ENCODE measurements at regions not wholly inside any gene's neighbourhood (a gene's known extent, or its start where the extent isn't known, plus 50 kb on each side); places are given as distances from the start of the nearest gene placed in this dataset.

DNA sequence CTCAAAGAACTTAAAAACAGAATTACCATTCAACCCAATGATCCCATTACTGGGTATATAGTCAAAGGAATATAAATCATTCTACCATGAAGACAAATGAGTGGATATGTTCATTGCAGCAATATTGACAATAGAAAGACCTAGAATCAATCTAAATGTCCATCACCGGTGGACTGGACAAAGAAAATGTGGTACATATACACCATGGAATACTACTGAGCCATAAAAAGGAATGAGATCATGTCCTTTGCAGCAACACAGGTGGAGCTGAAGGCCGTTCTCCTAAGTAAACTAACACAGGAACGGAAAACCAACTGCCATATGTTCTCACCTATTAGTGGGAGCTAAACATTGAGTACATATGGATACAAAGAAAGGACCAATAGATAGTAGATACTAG lies 576.7 kb upstream of the CITED2 start:
- DNase-seq: no peak

DNA sequence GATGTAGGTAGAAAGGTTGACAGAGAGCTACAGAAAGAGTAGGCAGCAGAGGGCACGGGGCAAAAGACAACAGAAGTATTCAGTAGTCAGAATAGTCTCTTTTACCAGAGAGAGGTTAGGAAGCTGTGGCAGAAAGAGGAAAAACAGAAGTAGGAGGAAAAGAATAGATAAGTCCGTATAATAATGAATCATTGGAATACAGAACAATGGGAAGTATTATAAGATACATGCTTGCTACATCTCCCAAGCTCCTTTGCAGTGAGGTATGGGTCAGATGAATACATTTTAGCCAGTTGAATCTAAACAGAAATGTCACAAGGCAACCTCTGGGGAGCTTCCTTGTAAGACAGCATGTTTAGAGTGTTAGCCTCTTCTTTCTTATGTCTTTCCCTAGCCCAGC lies 570.5 kb upstream of the CITED2 start:
- DNase-seq: no peak

DNA sequence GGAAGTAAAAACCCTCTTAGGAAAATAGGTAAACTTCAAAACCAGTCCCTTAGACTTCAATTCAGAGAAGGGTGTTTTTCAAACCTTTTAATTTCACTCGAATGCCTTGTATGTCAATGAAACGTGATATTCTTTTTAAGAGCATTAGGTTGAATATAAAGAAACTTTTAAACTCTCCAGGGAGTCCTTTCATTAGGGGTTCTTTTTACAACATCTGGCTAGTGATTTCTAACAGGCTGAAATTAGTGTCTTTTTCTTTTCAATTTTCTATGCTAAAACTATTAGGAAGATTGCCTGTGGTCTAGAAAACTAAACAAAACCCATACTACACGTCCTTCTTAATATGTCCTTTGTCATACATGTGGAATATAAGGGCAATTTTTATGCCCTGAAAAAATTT lies 569.7 kb upstream of the CITED2 start:
- DNase-seq: no peak

DNA sequence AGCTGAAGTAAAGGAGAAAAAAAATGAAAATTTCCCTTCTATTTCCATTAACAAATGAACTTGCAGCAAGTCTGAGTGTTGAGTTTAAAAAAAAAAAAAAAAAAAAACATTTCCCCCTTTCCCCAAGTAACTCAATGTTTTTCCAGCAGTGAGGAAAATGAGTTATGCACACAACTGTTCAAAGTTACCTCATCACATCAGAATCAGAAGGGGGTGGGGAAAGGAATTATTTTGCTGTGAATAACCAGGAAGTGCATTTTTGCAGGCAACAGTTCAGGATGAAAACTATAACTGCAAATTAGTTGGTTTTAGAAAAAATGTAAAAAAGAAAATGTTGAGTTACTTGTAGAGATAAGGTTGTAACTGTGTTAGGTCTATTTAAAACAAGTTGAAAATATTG lies 568.9 kb upstream of the CITED2 start:
- DNase-seq: no peak

DNA sequence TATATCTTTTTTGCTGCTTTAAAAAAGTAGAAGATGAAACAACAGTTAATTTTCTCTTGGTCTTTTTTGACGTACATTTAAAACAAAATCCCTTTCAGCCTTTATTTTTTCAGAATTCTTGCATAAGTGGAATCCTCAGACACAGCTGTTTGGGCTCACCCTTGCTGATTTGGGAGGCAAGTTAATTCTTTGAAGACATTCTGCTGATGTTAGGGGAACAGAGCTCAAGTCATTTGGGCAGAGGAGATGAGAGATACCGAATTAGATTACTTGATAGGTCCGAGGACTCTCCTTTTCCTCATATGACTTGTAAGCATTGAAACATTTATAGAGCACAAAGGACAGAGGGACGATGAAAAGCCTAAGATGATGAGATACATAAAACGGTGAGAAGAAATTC lies 567.9 kb upstream of the CITED2 start:
- no peak for DNase-seq

DNA sequence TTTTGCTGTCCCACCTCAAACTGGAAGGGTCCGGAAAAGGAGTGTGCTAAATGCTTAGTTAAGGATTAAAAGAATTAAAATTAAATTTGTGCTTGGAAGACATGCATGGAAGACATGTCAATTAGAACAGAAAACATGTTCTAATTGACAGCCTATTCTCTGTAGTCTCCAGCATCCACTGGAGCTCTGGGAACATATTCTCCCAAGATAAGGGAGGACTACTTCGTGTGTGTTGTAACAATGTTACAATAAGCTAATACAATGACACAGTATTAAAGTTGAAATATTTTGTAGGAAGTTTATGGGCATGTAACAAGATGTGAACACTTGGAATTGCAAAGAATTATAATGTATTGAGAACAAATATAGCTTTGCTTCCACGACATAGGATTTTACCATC lies 567.4 kb upstream of the CITED2 start:
- no peak for DNase-seq

DNA sequence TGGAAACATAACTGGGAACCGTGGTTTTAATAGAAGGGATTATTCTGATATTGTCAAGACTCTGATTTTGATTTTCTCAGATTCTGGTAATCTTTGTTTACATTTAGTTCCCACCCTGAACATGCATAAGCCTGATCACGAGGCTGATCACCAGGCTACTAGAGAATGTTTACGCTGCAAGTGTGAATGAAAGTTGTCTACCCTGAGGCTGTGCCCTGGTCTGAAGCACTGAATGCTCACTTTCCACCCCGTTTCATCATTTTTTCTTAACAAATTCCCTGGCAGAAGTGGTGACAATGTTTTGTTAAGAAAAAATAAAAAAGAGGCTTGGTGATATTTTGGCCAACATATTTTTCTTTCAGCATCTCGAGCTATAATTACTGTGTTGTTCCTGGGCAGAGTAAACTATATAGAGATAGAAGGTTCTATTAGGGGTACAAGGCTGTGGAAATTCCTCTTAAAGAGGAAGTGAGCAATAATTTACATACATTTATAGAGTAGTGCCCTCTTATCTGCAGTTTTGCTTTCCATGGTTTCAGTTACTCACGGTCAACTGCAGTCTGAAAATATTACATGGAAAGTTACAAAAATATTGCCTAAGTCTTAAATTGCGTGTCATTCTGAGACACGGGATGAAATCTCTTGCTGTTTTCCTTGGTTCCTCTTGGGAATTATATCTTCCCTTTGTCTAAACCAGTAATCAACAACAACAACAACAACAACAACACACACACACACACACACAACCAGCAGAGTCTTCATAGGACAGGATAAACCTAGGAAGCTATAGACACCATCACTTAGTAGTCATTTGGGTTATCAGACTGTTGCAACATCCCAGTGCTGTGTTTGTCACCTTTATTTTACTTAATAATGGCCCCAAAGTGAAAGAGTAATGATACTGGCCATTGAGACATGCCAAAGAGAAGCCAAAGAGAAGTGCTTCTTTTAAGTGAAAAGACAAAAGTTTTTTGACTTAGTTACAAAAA lies 566.6 kb upstream of the CITED2 start:
- no peak for DNase-seq

DNA sequence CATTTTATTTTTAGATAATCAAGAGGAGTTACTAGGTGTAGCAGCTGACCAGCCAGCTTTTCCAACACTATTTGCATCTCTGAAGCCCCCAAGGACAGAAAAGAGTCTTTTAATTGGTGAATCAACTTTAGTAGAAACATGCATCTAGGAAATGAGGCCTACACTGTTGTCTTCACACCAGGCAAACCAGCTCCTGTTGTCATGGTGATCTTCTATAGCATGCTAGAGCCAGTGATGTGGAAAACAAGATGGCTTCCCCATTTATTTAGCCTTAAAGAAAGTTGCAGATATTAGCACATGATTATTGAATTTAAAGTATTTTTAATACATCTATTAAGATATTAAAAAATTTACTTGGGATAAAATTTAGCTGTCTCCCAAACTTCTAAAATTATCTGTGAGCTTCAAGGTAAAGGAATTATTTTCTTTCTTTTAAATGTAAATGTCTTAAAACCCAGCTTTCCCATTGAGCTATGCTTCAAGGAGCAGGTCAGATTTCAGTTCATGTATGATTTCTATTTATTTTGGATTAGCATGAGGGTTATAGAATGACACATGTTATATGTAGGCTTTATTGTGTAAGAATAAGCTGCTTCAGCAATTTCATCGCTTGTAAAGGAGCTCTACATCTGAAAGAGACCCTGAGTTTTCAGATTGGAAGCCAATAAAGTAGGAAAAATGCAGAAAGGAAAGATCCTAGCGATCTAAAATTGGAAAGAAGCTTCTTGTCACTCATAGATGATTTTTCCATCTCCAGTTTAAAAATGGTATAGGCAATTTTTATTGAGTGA lies 564.9 kb upstream of the CITED2 start:
- no peak for DNase-seq

DNA sequence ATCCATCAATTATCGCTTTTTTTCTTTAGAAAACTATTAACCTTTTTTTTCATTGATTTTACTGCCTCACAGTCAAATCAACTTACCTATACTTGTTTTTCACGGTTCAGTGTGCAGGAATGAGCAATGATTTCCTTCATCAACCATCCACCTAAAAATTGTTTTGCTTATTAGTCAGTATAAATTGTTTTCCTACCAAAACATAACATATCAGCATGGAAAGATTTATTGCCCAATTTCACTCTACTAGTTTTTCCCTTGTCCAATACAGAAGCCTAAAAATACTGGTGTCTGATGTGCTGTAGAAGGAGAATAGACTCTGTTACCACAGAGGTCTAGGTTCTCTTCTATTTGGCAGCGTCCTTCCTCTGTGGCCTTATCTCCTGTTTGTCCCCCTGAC lies 558.2 kb upstream of the CITED2 start:
- no peak for DNase-seq

DNA sequence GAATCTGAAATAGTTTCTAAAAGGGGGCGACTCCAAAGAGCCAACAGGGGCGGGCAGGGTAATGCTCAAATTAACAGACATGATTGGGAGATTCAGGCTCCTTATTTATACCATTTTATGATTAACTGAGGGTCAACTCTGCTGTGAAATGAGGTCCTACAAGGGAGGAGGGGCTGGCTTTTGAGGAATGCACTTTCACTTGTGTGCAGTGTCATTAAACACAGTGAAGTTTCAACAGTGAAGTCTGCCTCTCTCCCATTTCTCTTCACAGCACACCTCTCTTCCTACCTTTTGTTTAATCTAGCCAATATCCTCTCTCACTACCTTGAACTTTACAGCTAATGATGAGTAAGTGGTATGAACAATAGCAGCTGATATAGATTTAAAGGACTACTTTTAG lies 557.3 kb upstream of the CITED2 start:
- DNase-seq: no peak

DNA sequence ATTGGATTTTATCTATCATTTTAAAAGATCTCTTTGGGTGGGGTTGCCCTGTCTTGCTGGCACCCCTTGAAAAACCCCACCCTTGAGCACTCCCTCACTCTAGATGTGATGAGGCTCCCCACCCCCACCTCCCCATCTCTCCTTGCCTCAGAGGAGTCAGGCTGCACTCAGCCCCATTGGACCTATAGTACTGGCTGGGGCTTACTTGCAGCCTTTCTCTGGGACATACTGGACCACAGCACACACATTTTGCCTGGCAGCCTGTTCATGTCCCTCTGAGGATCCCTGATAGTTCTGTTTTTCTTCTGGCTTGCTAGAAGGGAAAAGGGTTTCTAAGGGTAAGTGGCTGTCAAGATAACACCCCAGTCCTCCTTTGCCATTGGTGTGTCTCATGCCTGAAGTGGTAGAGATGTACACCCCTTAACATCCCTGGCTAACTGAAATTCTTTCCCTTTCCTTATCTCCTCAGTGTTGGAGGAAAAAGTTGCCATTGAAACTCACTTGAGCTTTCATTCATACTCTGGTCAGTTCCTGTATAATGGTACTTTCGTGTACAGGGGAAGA lies 553.4 kb upstream of the CITED2 start:
- no peak for DNase-seq

DNA sequence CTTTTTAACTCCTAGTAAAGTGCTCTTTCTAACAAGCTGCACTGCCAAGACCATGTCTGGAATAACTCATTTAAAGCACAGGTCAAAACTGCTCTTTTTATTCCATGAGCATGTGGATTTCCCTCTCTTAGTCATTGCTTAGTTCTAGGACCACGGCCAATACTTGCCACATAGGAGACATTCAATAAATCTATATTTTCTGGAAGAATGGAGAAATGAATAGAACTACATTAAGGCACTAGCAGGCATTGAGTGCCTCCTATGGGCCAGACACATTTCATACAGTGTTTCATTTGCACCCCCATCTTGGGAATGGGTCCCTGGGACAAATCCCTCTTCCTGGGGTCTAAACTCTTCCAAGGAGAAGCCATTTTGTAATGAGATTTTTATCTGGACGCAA lies 552.8 kb upstream of the CITED2 start:
- no peak for DNase-seq

DNA sequence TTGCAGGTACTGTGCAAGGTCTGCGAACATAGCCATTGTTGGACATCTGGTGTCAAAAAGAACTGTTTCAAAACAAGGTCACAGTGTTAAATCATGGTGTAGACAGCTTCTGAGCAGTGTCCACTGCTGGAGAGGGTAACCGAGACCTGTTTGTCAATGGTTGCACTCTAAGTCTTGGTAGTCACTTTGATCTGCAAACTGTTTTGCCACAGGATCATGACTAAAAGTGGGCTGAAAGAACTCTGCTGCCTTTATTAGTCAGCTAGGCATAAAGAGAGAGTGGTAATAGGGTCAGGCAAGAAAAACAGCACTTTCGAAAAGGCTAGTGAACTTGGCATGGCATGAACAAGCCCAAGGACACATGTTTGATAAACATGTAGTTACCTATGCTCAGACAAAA lies 552.3 kb upstream of the CITED2 start:
- DNase-seq: no peak

DNA sequence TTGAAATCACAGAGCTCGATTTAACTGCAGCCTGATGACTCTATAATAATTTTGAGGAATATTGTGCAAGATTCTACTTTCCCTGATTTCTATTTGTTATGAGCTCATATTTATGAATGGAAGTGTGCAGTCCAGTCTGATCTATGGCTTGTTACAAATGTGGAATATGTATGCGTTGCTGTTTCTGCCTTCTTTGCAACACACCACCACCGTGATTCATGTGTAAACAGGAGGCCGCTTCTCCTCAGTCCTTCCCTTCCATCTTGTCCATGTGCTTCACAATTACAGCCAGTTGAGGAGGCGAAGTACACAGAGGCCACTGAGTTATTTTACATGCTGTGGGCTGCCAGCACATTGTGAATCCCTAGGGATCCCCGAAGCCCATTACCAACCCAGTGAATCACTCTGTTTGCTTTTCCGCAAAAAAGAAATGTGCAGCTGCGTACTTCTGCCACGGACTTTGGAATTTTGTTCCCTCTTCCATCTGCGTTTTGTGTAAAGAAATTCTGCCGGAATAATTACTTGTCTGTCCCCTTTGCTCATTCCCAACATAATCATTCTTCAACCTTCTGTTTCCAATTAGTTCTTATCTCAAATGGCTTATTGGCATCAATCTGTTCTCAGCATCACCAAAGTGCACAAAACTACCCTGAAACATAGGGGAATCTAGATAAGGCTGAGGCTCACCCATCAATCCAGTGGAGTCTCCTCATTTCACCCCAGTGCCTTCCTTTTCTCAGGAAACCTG lies 551.6 kb upstream of the CITED2 start:
- DNase-seq: no peak

DNA sequence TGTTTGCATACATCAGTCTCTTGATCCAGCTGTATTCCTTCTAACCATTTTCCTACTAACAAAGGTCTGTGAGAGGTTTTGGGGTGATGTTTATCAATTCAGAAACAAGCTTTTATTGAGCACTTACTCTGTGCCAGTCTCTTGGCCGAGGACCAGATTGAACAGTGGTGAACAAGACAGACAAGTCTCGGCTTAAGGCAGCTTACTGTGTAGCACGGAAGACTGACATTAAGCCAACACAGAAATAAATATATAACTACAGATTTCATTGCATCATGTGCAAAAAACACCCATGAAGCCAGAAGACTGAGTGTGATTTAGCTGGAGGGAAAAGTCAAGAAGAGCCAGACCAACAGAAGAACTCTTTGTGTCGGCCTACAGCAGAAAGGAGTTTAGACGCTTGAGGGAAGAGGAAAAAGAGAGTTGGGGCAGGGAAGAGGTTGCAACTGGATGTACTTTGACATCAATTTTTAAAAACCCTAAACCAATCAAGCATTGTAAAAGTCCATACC lies 549.6 kb upstream of the CITED2 start:
- no peak for DNase-seq

DNA sequence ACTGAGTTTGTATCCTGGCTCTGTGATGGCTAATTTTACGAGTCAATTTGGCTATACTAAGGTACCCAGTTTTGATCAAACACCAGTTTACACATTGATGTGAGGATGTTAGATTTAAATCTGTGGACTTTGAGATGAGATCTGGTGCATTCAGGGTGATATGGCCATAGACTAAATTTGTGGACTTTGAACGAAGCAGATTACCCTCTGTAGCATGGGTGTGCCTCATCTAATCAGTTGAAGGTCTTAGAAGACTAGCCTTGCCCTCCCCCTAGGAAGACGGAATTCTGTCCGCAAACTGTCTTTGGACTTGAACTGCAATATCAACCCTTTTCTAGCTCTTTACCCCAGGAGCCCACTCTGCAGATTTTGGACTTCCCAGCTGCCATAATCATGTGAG lies 547.8 kb upstream of the CITED2 start:
- DNase-seq: no peak

DNA sequence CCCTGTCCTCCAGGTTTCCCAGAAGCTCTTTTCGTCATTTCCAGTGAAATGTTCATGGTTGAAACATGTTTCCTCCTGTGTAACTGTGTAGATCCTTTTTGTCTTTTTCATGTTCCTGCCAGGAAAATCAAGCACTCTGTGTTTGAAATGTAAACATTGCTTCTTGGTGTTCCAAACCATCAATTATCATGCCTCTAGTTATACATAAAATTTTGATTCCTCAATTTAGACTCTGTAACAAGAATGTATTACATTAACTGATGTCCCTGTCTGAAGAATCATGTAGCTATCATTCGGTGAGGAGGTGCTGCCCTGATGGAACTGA lies 546.3 kb upstream of the CITED2 start:
- no peak for DNase-seq

DNA sequence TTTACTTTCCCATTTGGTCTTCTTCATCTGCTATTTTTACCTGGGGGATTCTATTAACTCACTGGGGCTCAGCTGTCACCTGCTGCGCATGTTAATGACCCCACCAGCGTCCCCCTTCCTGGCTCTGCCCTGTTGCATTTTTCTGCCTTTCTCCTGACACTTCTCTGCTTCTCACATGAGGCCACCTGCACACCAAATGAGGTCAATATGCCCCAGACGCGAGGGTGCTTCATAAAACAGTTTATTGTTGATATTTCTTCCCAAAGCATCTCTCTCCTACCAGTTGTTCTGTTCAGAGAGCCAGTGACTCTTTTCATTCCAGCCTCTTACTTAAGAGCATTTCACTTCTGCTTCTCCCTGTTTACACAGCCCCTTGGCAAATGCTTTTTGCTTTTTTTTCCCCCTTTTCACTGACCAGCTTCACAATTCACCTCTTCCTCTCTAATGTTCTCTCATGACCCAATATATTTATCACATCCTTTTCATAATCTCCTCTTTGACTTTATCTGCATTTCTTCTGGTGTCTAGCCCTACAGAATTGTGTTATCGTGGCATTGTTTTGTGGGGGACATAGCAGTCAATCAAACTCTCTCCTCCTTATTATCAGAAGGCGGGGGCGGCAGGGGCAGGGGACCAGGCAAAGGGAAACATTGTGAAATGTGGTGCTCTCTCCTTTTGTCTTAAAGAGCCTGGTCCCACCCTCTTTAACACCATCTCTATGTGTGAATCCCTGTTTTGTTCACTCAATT lies 545.8 kb upstream of the CITED2 start:
- no peak for DNase-seq

DNA sequence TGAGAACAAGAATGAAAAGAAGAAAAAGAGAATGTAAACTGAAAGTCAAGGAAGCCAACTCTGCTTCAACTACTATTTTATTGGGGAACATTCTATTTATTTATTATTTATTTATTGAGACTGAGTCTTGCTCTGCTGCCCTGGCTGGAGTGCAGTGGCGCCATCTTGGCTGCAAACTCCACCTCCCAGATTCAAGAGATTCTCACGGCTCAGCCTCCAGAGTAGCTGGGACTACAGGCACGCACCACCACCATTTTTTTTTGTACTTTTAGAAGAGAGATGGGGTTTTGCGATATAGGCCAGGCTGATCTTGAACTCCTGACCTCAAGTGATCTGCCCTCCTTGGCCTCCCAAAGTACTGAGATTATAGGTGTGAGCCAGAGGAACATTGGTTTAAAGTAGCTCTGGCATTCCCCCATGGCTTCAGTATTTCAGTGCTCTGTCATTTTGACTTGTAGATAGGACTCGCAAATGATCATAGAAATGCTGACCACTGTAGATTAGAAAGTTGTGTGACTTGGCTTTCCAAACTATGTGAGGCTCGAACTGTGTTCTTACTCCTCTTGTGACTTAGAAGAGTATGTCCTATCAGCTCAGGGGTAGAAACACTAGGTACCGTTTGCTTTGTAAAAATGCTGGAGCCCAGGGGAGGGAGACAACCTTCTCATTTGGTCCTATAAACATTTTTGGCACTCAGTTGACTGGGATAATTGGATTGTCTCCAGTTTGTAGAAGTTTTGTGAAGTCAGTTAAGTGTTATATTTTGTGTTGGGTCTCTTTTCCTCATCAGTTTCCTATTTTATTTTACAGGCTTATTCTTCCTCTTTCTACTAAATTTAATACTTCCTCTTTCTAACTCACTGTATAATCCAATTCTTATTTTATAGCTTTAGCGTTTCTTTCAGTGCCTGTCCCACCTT lies 544.9 kb upstream of the CITED2 start:
- DNase-seq: no peak

DNA sequence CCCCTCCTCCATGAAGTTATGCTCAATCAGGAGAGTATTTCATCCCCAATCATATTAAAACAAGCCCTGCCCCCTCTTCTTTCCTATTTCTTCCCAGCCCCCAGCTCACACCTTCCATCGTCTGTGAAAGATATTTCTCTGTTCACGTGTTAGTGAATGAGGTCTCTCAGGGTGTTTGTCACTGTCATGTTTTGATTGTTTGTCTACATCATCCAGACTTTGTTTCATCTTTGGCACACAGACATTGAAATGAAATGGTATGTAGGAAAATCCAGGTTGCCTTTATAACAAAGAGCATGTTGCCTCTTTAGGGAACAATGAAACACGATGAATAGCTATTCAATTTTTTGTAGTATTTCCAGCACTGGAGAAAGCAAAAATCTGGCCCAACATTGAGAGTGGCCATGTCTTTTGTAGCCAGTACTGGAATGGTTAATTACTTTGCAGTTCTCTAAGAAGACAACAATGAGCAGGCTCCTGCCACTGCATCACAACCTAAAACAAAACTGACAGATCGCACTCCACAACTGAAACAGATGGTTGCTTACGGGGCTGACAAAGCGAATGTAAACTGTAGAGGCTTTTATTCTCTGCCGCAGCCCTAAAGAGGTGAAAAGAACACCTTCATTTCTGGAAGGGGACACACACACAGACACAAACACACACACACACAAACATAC lies 543.6 kb upstream of the CITED2 start:
- DNase-seq: no peak

DNA sequence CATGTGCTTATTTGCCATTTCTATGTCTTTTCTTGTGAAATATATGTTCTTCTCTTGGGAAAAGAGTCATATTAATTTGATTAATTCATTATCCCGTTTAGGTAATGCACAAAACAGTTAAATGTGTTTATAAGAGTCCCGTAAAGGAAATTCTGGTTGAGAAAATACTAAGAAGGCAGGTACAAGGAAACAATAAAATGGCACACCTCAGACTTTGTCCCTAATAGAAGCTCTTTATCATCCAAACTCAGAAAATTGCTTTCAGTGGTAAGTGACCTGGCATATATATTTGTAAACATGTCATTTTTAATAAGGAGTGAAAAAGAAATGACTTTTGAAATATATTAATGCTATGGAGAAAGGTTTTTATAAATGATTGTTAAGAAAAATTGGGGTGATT lies 540.5 kb upstream of the CITED2 start:
- DNase-seq: no peak
